GM06990 (cell line): ENCODE measurements at regions not wholly inside any gene's neighbourhood (a gene's known extent, or its start where the extent isn't known, plus 50 kb on each side); places are given as distances from the start of the nearest gene placed in this dataset.

Source experiments
- DNase-seq: peaks from one replicate; pipeline ENCODE4 v3.0.0-alpha.2; 2011; ENCODE audit not compliant: insufficient read length; ENCODE audit errors: extremely low read depth
- H3K27me3 ChIP-seq: replicated peaks from 2 replicates; pipeline ENCODE4 v1.6.0; 2011; ENCODE audit warnings: low read length; ENCODE audit not compliant: control insufficient read depth, insufficient read depth
- H3K36me3 ChIP-seq: 2 replicates; pipeline ENCODE4 v1.5.1; 2011; ENCODE audit warnings: low read length; ENCODE audit not compliant: control insufficient read depth, insufficient read depth
- H3K4me3 ChIP-seq: replicated peaks from 2 replicates; pipeline ENCODE4 v1.5.1; 2011; ENCODE audit warnings: low read depth, mild to moderate bottlenecking, control low read depth, low read length
- TF ChIP-seq, protein P1 (sequence below): IDR thresholded peaks from 2 replicates; pipeline ENCODE4 v1.5.1; 2011; ENCODE audit warnings: low read length, control low read depth, mild to moderate bottlenecking, inconsistent platforms; ENCODE audit not compliant: insufficient read depth, poor library complexity, severe bottlenecking

DNA sequence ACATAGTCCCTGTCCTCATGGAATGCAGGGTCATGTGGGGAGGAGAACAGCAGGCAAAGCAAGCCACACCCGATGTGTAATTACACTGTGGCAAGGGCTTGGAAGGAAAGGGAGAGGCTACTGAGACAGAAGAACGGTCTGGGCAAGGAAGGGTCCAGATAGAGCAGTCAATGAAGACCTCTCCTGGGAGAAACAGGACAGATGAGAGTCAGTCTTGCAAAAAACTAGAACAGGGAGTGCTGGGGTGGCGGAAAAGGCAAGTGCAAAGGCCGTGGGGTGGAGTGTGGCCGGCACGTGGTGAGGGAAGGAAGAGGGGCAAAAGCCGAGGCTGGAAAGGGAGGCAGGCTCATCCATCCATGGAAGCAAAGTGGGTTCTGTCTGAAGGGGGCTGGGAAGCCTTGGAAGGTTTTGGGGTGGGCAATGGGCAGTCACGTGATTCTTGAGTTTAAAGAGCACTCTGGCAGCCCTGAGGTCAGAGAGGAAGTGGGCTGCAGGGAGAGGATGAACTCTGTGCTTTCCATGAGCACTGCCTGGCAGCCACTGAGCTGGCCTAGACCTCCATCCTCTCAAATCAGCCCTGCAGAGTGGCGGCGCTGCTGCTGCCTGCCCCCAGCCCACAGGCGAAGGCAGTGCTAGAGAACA, 182.2 kb downstream of the INHBB start:
- DNase-seq, result no peak
- H3K27me3 ChIP-seq, result no peaks in the 10 kb centered on the region; the same call in none of the 2 replicates
- no peak overlapping the region for H3K4me3 ChIP-seq
- no peaks in the 10 kb centered on the region for H3K36me3 ChIP-seq
- TF ChIP-seq, protein P1, sequence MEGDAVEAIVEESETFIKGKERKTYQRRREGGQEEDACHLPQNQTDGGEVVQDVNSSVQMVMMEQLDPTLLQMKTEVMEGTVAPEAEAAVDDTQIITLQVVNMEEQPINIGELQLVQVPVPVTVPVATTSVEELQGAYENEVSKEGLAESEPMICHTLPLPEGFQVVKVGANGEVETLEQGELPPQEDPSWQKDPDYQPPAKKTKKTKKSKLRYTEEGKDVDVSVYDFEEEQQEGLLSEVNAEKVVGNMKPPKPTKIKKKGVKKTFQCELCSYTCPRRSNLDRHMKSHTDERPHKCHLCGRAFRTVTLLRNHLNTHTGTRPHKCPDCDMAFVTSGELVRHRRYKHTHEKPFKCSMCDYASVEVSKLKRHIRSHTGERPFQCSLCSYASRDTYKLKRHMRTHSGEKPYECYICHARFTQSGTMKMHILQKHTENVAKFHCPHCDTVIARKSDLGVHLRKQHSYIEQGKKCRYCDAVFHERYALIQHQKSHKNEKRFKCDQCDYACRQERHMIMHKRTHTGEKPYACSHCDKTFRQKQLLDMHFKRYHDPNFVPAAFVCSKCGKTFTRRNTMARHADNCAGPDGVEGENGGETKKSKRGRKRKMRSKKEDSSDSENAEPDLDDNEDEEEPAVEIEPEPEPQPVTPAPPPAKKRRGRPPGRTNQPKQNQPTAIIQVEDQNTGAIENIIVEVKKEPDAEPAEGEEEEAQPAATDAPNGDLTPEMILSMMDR, result no peak

GRCh38 chr2:120528693-120529076, 182.7 kb downstream of the INHBB start:
- Histone ChIP-seq H3K27me3 (no peaks in the 10 kb centered on the region; the same call in none of the 2 replicates), H3K36me3 (no peaks in the 10 kb centered on the region), H3K4me3 (no peak overlapping the region)
- DNase-seq, result no peak
- TF ChIP-seq, protein P1, result no peak

DNA sequence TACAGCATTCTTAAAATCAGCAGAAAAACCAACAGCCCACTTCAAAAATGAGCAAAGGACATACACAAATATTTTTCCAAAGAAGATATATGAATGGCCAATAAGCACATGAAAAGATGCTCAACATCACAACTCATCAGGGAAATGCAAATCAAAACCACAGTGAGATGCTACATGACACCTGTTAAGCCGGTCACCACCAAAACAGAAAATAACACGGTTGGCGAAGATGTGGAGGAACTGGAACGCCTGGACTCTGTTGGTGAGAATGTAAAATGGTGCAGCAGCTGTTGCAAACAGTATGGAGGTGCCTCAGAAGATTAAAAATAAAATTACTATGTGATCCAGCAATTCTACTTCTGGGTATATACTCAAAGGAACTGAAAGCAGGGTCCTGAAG, 184.8 kb downstream of the INHBB start:
- DNase-seq, result no peak

GRCh38 chr2:120531365-120531764, 185.4 kb downstream of the INHBB start:
- Histone ChIP-seq H3K4me3 (no peak overlapping the region), H3K36me3 (no peaks in the 10 kb centered on the region), H3K27me3 (no peaks in the 10 kb centered on the region)
- TF ChIP-seq, protein P1, result no peak
- DNase-seq, result no peak

More for the DNA sequence above, 184.8 kb downstream of the INHBB start:
- H3K36me3 ChIP-seq, result no peaks in the 10 kb centered on the region
- H3K4me3 ChIP-seq, result no peak overlapping the region
- TF ChIP-seq, protein P1, result no peak
- H3K27me3 ChIP-seq, result no peaks in the 10 kb centered on the region

DNA sequence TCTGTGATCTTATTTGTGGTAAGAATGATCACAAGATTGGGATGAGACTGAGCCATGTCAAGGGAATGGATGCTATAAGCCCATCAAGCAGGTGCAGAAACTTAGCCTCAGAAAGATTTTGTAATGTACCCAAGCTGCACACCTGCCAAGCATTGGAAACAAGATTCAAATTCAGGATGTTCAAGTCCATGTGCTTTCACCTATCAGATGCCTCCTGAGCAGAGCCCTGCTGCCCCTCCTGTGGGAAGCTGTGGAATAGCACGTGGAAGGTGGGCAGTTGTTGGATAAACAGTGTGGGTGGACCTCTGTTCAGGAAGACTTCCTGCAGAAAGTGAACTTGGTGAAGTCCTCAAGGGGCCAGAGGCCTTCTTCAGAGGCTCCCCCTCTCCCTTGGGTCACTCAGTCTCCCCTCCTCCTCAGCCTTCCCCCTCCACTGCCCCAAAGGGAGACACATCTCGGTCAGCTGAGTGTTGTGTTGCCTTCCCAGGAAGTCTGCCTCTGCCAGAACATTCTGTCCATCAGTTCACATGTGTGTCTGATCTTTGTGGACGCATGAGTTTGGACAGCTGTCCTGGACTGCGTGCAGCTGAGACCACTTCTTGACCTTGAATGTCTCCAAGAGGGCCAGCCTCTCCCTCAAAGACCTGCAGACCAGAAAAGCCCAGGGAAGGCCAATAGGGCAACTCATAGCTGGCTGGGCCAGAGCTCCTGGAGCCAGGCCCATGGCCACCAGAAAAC, 186.1 kb downstream of the INHBB start:
- Histone ChIP-seq H3K4me3 (no peak overlapping the region), H3K27me3 (no peaks in the 10 kb centered on the region), H3K36me3 (no peaks in the 10 kb centered on the region)
- no peak for DNase-seq
- TF ChIP-seq, protein P1, result no peak
